Fibroblast of lung (primary cell): ENCODE measurements at regions not wholly inside any gene's neighbourhood (a gene's known extent, or its start where the extent isn't known, plus 50 kb on each side); places are given as distances from the start of the nearest gene placed in this dataset.

Source experiments
- EZH2 ChIP-seq: IDR thresholded peaks from 2 replicates; pipeline ENCODE4 v1.5.1; 2012; ENCODE audit warnings: low read length, control low read depth, mild to moderate bottlenecking; ENCODE audit errors: missing control alignments
- TF ChIP-seq, protein P1 (sequence below), 2 donors: IDR thresholded peaks in 1 of 2; conservative IDR thresholded peaks in 1 of 2; 1 replicate in 1 of 2; 2 replicates in 1 of 2; pipeline ENCODE4 v1.5.1; 2011 to 2012; ENCODE audit warnings: low read length in 2 of 2, control low read depth in 1 of 2, inconsistent platforms in 1 of 2, low read depth in 1 of 2, mild to moderate bottlenecking in 1 of 2

DNA sequence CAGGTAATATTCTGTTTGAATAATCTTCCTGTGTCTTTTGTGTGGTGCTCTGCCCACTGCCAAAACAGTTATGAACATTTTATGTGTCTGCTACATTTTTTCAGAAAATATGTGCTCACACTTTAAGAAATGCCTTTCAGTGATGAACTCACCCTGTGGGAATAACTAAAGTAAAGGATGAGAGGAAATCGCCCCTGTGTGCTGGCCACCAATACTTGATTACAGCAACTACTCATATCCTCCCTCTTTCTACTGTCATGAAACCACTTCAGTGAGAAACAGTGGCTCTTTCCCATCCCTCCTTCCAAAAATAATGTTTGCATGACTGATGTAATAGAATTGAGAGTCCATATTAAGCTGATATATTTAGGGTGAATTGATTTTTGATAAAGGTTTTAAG, 900.9 kb downstream of the RAB28 start:
- TF ChIP-seq, protein P1, sequence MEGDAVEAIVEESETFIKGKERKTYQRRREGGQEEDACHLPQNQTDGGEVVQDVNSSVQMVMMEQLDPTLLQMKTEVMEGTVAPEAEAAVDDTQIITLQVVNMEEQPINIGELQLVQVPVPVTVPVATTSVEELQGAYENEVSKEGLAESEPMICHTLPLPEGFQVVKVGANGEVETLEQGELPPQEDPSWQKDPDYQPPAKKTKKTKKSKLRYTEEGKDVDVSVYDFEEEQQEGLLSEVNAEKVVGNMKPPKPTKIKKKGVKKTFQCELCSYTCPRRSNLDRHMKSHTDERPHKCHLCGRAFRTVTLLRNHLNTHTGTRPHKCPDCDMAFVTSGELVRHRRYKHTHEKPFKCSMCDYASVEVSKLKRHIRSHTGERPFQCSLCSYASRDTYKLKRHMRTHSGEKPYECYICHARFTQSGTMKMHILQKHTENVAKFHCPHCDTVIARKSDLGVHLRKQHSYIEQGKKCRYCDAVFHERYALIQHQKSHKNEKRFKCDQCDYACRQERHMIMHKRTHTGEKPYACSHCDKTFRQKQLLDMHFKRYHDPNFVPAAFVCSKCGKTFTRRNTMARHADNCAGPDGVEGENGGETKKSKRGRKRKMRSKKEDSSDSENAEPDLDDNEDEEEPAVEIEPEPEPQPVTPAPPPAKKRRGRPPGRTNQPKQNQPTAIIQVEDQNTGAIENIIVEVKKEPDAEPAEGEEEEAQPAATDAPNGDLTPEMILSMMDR (conservative IDR thresholded peaks at IDR 0.05 in 1 of 2, IDR thresholded peaks at IDR 0.05 in 1 of 2; ENCODE audit: low read depth in 1 of 2, low read length in 2 of 2), result no peak
- no peak for TF ChIP-seq EZH2
